ENCODE measurements at regions not wholly inside any gene's neighbourhood (a gene's known extent, or its start where the extent isn't known, plus 50 kb on each side); places are given as distances from the start of the nearest gene placed in this dataset.

GRCh38 chr9:81123526-81123925 is 565.8 kb downstream of the TLE1 start:
- no peak overlapping the region for H3K4me2 ChIP-seq (ENCODE audit: insufficient read depth, low read length, poor library complexity, severe bottlenecking)
- H2BK120ac ChIP-seq (ENCODE audit: low read depth, low read length): no peak overlapping the region
- H2BK12ac ChIP-seq (ENCODE audit: low read length): no peak overlapping the region
- H3K36me3 ChIP-seq (replicated peaks in 1 of 2; ENCODE audit: control insufficient read depth in 2 of 2, insufficient read depth in 2 of 2, low read length in 2 of 2): no peaks in the 10 kb centered on the region
- H4K8ac ChIP-seq (ENCODE audit: low read depth, low read length): no peak overlapping the region
- no peak overlapping the region for H2AFZ ChIP-seq (ENCODE audit: low read length)
- no peak overlapping the region for H3K14ac ChIP-seq (ENCODE audit: low read length)
- no peaks in the 10 kb centered on the region for H3K79me1 ChIP-seq (ENCODE audit: low read depth, low read length)
- H3K9me3 ChIP-seq (replicated peaks in 1 of 2; ENCODE audit: control insufficient read depth in 2 of 2, insufficient read depth in 1 of 2, low read depth in 1 of 2, low read length in 2 of 2): peaks cover 0 to 2% of the 10 kb centered on the region in 2 donors
- no peak overlapping the region for H3K4me3 ChIP-seq (ENCODE audit: low read length in 2 of 2)
- H3K18ac ChIP-seq (ENCODE audit: low read length): no peak overlapping the region
- no peak for DNase-seq (ENCODE audit: low spot score)
- H4K91ac ChIP-seq (ENCODE audit: low read depth, low read length, poor library complexity): no peak overlapping the region
- no peak overlapping the region for H3K4ac ChIP-seq (ENCODE audit: low read length)
- no peak overlapping the region for H3K9ac ChIP-seq (ENCODE audit: low read depth, low read length, poor library complexity)
- no peak overlapping the region for H2AK5ac ChIP-seq (ENCODE audit: low read depth, low read length)
- no peak overlapping the region for H2BK15ac ChIP-seq (ENCODE audit: low read length)
- no peak overlapping the region for H2BK5ac ChIP-seq (ENCODE audit: low read length)
- no peak overlapping the region for H3K27ac ChIP-seq (replicated peaks; ENCODE audit: low read length)
- peaks cover 0 to 1% of the 10 kb centered on the region in 2 donors for H3K4me1 ChIP-seq (ENCODE audit: control insufficient read depth in 2 of 2, insufficient read depth in 1 of 2, low read depth in 1 of 2, low read length in 2 of 2)
- WGBS, 2 donors (ENCODE audit: extremely low coverage in 2 of 2, insufficient read length in 2 of 2, insufficient replicate concordance in 1 of 2): no CpG with 5 or more reads among the region's 3 CpGs
- H3K27me3 ChIP-seq (ENCODE audit: control insufficient read depth in 3 of 3, insufficient read depth in 3 of 3, low read depth in 1 of 3, low read length in 3 of 3): no peaks in the 10 kb centered on the region
- no peak overlapping the region for H3K23ac ChIP-seq (ENCODE audit: low read depth, low read length, poor library complexity)

DNA sequence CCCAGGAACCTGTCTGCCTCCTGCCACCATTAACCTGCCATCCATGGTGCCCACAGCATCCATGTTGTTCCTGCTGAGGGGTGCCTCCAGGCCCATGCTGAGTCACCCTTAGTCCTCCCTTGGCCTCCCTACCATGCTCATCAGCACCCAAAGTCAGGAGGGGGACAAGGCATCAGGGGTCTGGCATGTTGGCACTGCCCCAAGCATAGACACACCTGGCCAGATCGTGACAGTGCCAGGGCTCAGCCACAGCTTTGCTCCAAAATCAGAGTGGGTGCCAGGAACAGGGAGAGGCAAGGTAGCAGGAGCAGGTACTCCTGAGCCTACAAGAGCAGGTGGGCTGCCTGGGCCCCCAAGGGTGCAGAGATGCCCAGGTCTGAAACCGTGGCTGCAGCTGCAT is 566.6 kb downstream of the TLE1 start:
- DNase-seq (ENCODE audit: low spot score): no peak
- Histone ChIP-seq H3K27ac (replicated peaks; ENCODE audit: low read length) (no peak overlapping the region), H2AFZ (ENCODE audit: low read length) (no peak overlapping the region), H3K4me1 (ENCODE audit: control insufficient read depth in 2 of 2, insufficient read depth in 1 of 2, low read depth in 1 of 2, low read length in 2 of 2) (peaks cover 0 to 1% of the 10 kb centered on the region in 2 donors), H2BK5ac (ENCODE audit: low read length) (peak overlapping the region; percentile 83), H2BK12ac (ENCODE audit: low read length) (peak overlapping the region; percentile 30), H3K4ac (ENCODE audit: low read length) (no peak overlapping the region), H4K91ac (ENCODE audit: low read depth, low read length, poor library complexity) (peak overlapping the region; percentile 82), H2BK15ac (ENCODE audit: low read length) (peak overlapping the region; percentile 72), H3K18ac (ENCODE audit: low read length) (peak overlapping the region; percentile 91), H3K79me1 (ENCODE audit: low read depth, low read length) (no peaks in the 10 kb centered on the region), H3K9me3 (replicated peaks in 1 of 2; ENCODE audit: control insufficient read depth in 2 of 2, insufficient read depth in 1 of 2, low read depth in 1 of 2, low read length in 2 of 2) (peaks cover 0 to 2% of the 10 kb centered on the region in 2 donors), H2BK120ac (ENCODE audit: low read depth, low read length) (no peak overlapping the region), H3K4me3 (ENCODE audit: low read length in 2 of 2) (peak overlapping the region in 1 of 2 donors; percentile 33), H3K9ac (ENCODE audit: low read depth, low read length, poor library complexity) (peak overlapping the region; percentile 50), H4K8ac (ENCODE audit: low read depth, low read length) (peak overlapping the region; percentile 86), H3K23ac (ENCODE audit: low read depth, low read length, poor library complexity) (no peak overlapping the region), H3K14ac (ENCODE audit: low read length) (peak overlapping the region; percentile 63), H2AK5ac (ENCODE audit: low read depth, low read length) (peak overlapping the region; percentile 99), H3K36me3 (replicated peaks in 1 of 2; ENCODE audit: control insufficient read depth in 2 of 2, insufficient read depth in 2 of 2, low read length in 2 of 2) (no peaks in the 10 kb centered on the region), H3K4me2 (ENCODE audit: insufficient read depth, low read length, poor library complexity, severe bottlenecking) (no peak overlapping the region), H3K27me3 (ENCODE audit: control insufficient read depth in 3 of 3, insufficient read depth in 3 of 3, low read depth in 1 of 3, low read length in 3 of 3) (no peaks in the 10 kb centered on the region)
- WGBS, 2 donors (ENCODE audit: extremely low coverage in 2 of 2, insufficient read length in 2 of 2, insufficient replicate concordance in 1 of 2): no CpG with 5 or more reads among the region's 2 CpGs

DNA sequence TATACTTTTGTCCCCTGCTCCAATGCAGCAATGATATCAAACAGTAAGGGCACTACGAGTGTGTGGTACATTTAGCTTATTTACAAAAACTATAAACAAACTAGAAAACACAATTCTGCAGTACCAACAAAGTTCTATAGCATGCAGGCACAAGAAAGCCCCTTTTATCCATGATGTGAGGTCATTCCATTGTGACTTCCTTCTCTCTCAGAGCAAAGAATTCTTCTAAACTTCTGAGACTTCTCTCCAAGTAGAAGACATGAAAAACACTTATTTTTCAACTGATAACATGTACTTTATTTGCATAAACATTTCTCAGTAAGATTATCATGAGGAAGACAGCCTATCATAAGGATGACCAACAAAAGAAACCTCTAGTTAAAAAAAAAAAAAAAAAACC is 569.8 kb downstream of the TLE1 start:
- Histone ChIP-seq H3K14ac (ENCODE audit: low read length) (no peak overlapping the region), H2AFZ (ENCODE audit: low read length) (no peak overlapping the region), H2BK12ac (ENCODE audit: low read length) (no peak overlapping the region), H2BK120ac (ENCODE audit: low read depth, low read length) (no peak overlapping the region), H2BK15ac (ENCODE audit: low read length) (no peak overlapping the region), H3K18ac (ENCODE audit: low read length) (no peak overlapping the region), H4K8ac (ENCODE audit: low read depth, low read length) (no peak overlapping the region), H3K4me3 (ENCODE audit: low read length in 2 of 2) (no peak overlapping the region), H3K23ac (ENCODE audit: low read depth, low read length, poor library complexity) (no peak overlapping the region), H4K91ac (ENCODE audit: low read depth, low read length, poor library complexity) (no peak overlapping the region), H3K9me3 (replicated peaks in 1 of 2; ENCODE audit: control insufficient read depth in 2 of 2, insufficient read depth in 1 of 2, low read depth in 1 of 2, low read length in 2 of 2) (peaks cover 0 to 2% of the 10 kb centered on the region in 2 donors), H2BK5ac (ENCODE audit: low read length) (no peak overlapping the region), H3K4ac (ENCODE audit: low read length) (no peak overlapping the region), H3K4me2 (ENCODE audit: insufficient read depth, low read length, poor library complexity, severe bottlenecking) (no peak overlapping the region), H3K27me3 (ENCODE audit: control insufficient read depth in 3 of 3, insufficient read depth in 3 of 3, low read depth in 1 of 3, low read length in 3 of 3) (no peaks in the 10 kb centered on the region), H3K4me1 (ENCODE audit: control insufficient read depth in 2 of 2, insufficient read depth in 1 of 2, low read depth in 1 of 2, low read length in 2 of 2) (peaks cover 0 to 2% of the 10 kb centered on the region in 2 donors), H3K79me1 (ENCODE audit: low read depth, low read length) (no peaks in the 10 kb centered on the region), H3K9ac (ENCODE audit: low read depth, low read length, poor library complexity) (no peak overlapping the region), H2AK5ac (ENCODE audit: low read depth, low read length) (no peak overlapping the region), H3K27ac (replicated peaks; ENCODE audit: low read length) (no peak overlapping the region), H3K36me3 (replicated peaks in 1 of 2; ENCODE audit: control insufficient read depth in 2 of 2, insufficient read depth in 2 of 2, low read length in 2 of 2) (no peaks in the 10 kb centered on the region)
- WGBS, 2 donors (ENCODE audit: extremely low coverage in 2 of 2, insufficient read length in 2 of 2, insufficient replicate concordance in 1 of 2): no CpG with 5 or more reads among the region's 1 CpG
- no peak for DNase-seq (ENCODE audit: low spot score)

GRCh38 chr9:81118416-81118815 is 570.9 kb downstream of the TLE1 start:
- Histone ChIP-seq H3K14ac (ENCODE audit: low read length) (no peak overlapping the region), H3K27ac (replicated peaks; ENCODE audit: low read length) (no peak overlapping the region), H3K9ac (ENCODE audit: low read depth, low read length, poor library complexity) (no peak overlapping the region), H2BK5ac (ENCODE audit: low read length) (no peak overlapping the region), H2AFZ (ENCODE audit: low read length) (no peak overlapping the region), H2BK15ac (ENCODE audit: low read length) (no peak overlapping the region), H3K36me3 (replicated peaks in 1 of 2; ENCODE audit: control insufficient read depth in 2 of 2, insufficient read depth in 2 of 2, low read length in 2 of 2) (no peaks in the 10 kb centered on the region), H2AK5ac (ENCODE audit: low read depth, low read length) (no peak overlapping the region), H3K4me3 (ENCODE audit: low read length in 2 of 2) (no peak overlapping the region), H3K79me1 (ENCODE audit: low read depth, low read length) (no peaks in the 10 kb centered on the region), H3K18ac (ENCODE audit: low read length) (no peak overlapping the region), H4K91ac (ENCODE audit: low read depth, low read length, poor library complexity) (no peak overlapping the region), H4K8ac (ENCODE audit: low read depth, low read length) (no peak overlapping the region), H3K9me3 (replicated peaks in 1 of 2; ENCODE audit: control insufficient read depth in 2 of 2, insufficient read depth in 1 of 2, low read depth in 1 of 2, low read length in 2 of 2) (peaks cover 0 to 2% of the 10 kb centered on the region in 2 donors), H2BK120ac (ENCODE audit: low read depth, low read length) (no peak overlapping the region), H3K4me1 (ENCODE audit: control insufficient read depth in 2 of 2, insufficient read depth in 1 of 2, low read depth in 1 of 2, low read length in 2 of 2) (peaks cover 0 to 2% of the 10 kb centered on the region in 2 donors), H3K4me2 (ENCODE audit: insufficient read depth, low read length, poor library complexity, severe bottlenecking) (no peak overlapping the region), H3K27me3 (ENCODE audit: control insufficient read depth in 3 of 3, insufficient read depth in 3 of 3, low read depth in 1 of 3, low read length in 3 of 3) (no peaks in the 10 kb centered on the region), H2BK12ac (ENCODE audit: low read length) (no peak overlapping the region), H3K23ac (ENCODE audit: low read depth, low read length, poor library complexity) (no peak overlapping the region), H3K4ac (ENCODE audit: low read length) (no peak overlapping the region)
- no CpG with 5 or more reads among the region's 1 CpG for WGBS, 2 donors (ENCODE audit: extremely low coverage in 2 of 2, insufficient read length in 2 of 2, insufficient replicate concordance in 1 of 2)
- DNase-seq (ENCODE audit: low spot score): no peak
